ENCODE measurements at regions not wholly inside any gene's neighbourhood (a gene's known extent, or its start where the extent isn't known, plus 50 kb on each side); places are given as distances from the start of the nearest gene placed in this dataset.

GRCh38 chr2:100753444-100753843 lies 66.5 kb upstream of the NPAS2 start:
- Mint-ChIP-seq H3K27me3 (ENCODE audit: low read depth) (peaks cover 26% of the 10 kb centered on the region), H3K27ac (no peak overlapping the region), H3K9me3 (no peaks in the 10 kb centered on the region), H3K4me1 (ENCODE audit: low read depth) (no peaks in the 10 kb centered on the region), H3K36me3 (ENCODE audit: low read depth) (no peaks in the 10 kb centered on the region), H3K4me3 (ENCODE audit: low read depth) (no peak overlapping the region)
- intact Hi-C loops (cut with micrococcal nuclease) = no loop called here
- DNase-seq (ENCODE audit: low spot score) = no peak

GRCh38 chr2:100753881-100754280 lies 66.1 kb upstream of the NPAS2 start:
- intact Hi-C loops (cut with micrococcal nuclease) = no loop called here
- Mint-ChIP-seq H3K36me3 (ENCODE audit: low read depth) (no peaks in the 10 kb centered on the region), H3K4me1 (ENCODE audit: low read depth) (no peaks in the 10 kb centered on the region), H3K27me3 (ENCODE audit: low read depth) (peaks cover 25% of the 10 kb centered on the region), H3K4me3 (ENCODE audit: low read depth) (no peak overlapping the region), H3K9me3 (no peaks in the 10 kb centered on the region), H3K27ac (no peak overlapping the region)
- DNase-seq (ENCODE audit: low spot score) = no peak

DNA sequence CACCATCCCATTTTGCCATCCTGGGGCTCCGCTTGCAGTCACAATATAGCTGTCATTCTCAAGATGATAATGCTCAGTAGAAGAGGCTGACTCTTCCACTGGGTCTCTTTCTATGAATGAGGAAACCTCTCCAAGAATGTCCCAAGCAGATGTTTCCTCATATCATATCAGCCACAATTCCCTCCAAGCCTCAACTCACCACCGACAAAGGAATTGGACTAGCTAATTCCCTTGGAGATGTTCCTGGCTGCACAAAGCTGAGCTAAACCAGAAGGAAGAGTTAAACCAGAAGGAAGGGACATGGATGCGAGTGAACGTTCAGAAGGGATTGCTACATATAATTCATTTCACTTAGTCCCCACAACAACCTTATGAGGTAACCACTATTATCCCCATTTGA lies 65.0 kb upstream of the NPAS2 start:
- intact Hi-C loops (cut with micrococcal nuclease) = no loop called here
- DNase-seq (ENCODE audit: low spot score) = no peak
- Mint-ChIP-seq H3K4me1 (ENCODE audit: low read depth) (no peaks in the 10 kb centered on the region), H3K27me3 (ENCODE audit: low read depth) (peaks cover 18% of the 10 kb centered on the region), H3K4me3 (ENCODE audit: low read depth) (no peak overlapping the region), H3K9me3 (no peaks in the 10 kb centered on the region), H3K27ac (no peak overlapping the region), H3K36me3 (ENCODE audit: low read depth) (no peaks in the 10 kb centered on the region)

DNA sequence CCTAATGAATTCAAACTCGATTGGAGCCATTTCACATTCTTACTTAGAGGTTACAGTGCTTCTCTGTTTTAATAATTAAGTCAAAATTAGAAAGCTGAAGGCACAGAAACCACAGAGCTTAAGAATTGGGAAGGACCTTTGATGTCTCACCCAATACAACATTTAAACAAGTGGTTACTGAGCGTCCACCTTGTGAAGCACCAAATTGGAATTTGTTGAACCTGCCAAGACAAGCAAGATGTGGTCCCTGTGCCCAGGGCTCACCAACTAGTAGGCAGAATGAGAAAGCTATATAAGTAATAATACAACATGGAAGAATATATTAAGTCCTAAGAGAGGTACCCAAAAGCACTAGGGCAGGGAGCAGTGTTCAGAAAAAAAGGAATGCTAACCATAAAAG lies 64.5 kb upstream of the NPAS2 start:
- DNase-seq (ENCODE audit: low spot score) = no peak
- H3K27me3 Mint-ChIP-seq (ENCODE audit: low read depth) = peaks cover 14% of the 10 kb centered on the region
- intact Hi-C loops (cut with micrococcal nuclease) = no loop called here
- no peak overlapping the region for H3K27ac Mint-ChIP-seq
- no peaks in the 10 kb centered on the region for H3K36me3 Mint-ChIP-seq (ENCODE audit: low read depth)
- no peaks in the 10 kb centered on the region for H3K9me3 Mint-ChIP-seq
- H3K4me3 Mint-ChIP-seq (ENCODE audit: low read depth) = no peak overlapping the region
- no peaks in the 10 kb centered on the region for H3K4me1 Mint-ChIP-seq (ENCODE audit: low read depth)

GRCh38 chr2:100756704-100757103 lies 63.2 kb upstream of the NPAS2 start:
- H3K36me3 Mint-ChIP-seq (ENCODE audit: low read depth) = no peaks in the 10 kb centered on the region
- no peak for DNase-seq (ENCODE audit: low spot score)
- H3K4me3 Mint-ChIP-seq (ENCODE audit: low read depth) = no peak overlapping the region
- H3K27me3 Mint-ChIP-seq (ENCODE audit: low read depth) = peaks cover 8% of the 10 kb centered on the region
- H3K9me3 Mint-ChIP-seq = no peaks in the 10 kb centered on the region
- no peaks in the 10 kb centered on the region for H3K4me1 Mint-ChIP-seq (ENCODE audit: low read depth)
- intact Hi-C loops (cut with micrococcal nuclease) = no loop called here
- no peak overlapping the region for H3K27ac Mint-ChIP-seq

- H3K27me3 Mint-ChIP-seq (ENCODE audit: low read depth) = peaks cover 8% of the 10 kb centered on the region
- intact Hi-C loops (cut with micrococcal nuclease) = no loop called here
- H3K4me1 Mint-ChIP-seq (ENCODE audit: low read depth) = no peaks in the 10 kb centered on the region
- H3K27ac Mint-ChIP-seq = no peak overlapping the region
- DNase-seq (ENCODE audit: low spot score) = no peak
- H3K9me3 Mint-ChIP-seq = no peaks in the 10 kb centered on the region
- no peak overlapping the region for H3K4me3 Mint-ChIP-seq (ENCODE audit: low read depth)
- no peaks in the 10 kb centered on the region for H3K36me3 Mint-ChIP-seq (ENCODE audit: low read depth)
Measured at GRCh38 chr2:100757621-100758394, 62.1 kb upstream of the NPAS2 start.

DNA sequence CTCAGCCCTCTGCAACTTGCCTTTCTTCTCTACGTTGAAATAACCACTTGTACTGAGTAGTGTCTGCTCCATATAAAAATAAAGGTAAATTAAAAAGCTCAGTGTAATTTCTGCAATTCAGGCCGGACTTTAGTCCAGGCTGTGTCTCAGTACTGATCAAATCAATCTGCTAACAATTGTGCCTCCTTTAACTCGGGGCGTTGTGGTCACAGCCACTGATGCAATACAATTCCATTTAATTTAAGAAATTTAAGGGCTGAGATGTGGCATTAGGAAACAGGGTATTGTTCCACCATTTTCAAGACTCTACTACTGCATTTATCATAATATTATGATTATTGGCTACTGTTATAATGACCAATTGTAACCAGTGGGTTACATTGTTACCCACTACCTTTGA lies 60.0 kb upstream of the NPAS2 start:
- Mint-ChIP-seq H3K4me1 (ENCODE audit: low read depth) (no peaks in the 10 kb centered on the region), H3K27me3 (ENCODE audit: low read depth) (peaks cover 6% of the 10 kb centered on the region), H3K27ac (no peak overlapping the region), H3K9me3 (no peaks in the 10 kb centered on the region), H3K36me3 (ENCODE audit: low read depth) (no peaks in the 10 kb centered on the region), H3K4me3 (ENCODE audit: low read depth) (no peak overlapping the region)
- no peak for DNase-seq (ENCODE audit: low spot score)
- intact Hi-C loops (cut with micrococcal nuclease) = no loop called here

DNA sequence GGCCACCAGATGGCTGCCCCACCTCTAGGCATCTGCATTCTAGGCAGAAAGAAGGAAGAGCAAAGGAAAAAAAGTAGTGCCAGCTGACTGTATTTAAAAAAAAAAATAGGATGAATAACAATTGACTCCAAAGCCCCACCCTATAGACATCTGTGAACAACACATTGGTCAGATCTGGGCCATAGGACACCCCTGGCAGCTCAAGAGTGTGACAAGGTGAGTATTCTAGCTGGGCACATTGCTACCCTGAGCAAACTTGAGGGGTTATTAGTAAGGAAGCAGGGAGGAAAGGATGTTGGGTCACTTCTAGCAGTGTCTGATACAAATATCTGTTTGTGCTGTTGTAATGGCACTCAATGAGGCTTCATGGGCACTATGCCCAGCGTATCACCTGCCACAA lies 58.6 kb upstream of the NPAS2 start:
- no peak for DNase-seq (ENCODE audit: low spot score)
- H3K27ac Mint-ChIP-seq = no peak overlapping the region
- no peaks in the 10 kb centered on the region for H3K36me3 Mint-ChIP-seq (ENCODE audit: low read depth)
- no peak overlapping the region for H3K4me3 Mint-ChIP-seq (ENCODE audit: low read depth)
- H3K27me3 Mint-ChIP-seq (ENCODE audit: low read depth) = peaks cover 6% of the 10 kb centered on the region
- no peaks in the 10 kb centered on the region for H3K4me1 Mint-ChIP-seq (ENCODE audit: low read depth)
- H3K9me3 Mint-ChIP-seq = no peaks in the 10 kb centered on the region
- intact Hi-C loops (cut with micrococcal nuclease) = no loop called here

DNA sequence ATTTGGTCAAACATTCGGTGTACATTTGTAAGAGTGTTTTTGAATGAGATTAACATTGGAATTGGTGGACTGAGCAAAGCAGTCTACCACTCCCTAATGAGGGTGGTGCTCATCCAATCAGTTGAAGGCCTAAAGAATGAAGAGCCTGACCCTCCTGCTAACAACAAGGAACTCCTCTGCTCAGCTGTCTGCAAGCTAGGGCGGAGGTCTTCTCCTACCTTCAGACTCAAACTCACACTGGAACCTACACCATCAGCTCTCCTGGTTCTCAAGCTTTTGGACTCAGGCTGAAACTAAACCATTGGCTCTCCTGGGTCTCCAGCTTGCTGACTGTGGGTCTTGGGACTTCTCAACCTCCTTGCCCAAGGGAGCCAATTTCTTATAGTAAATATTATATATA lies 55.5 kb upstream of the NPAS2 start:
- Mint-ChIP-seq H3K4me1 (ENCODE audit: low read depth) (no peaks in the 10 kb centered on the region), H3K4me3 (ENCODE audit: low read depth) (no peak overlapping the region), H3K27me3 (ENCODE audit: low read depth) (peaks cover 11% of the 10 kb centered on the region), H3K27ac (no peak overlapping the region), H3K36me3 (ENCODE audit: low read depth) (no peaks in the 10 kb centered on the region), H3K9me3 (no peaks in the 10 kb centered on the region)
- DNase-seq (ENCODE audit: low spot score) = no peak
- intact Hi-C loops (cut with micrococcal nuclease) = no loop called here

DNA sequence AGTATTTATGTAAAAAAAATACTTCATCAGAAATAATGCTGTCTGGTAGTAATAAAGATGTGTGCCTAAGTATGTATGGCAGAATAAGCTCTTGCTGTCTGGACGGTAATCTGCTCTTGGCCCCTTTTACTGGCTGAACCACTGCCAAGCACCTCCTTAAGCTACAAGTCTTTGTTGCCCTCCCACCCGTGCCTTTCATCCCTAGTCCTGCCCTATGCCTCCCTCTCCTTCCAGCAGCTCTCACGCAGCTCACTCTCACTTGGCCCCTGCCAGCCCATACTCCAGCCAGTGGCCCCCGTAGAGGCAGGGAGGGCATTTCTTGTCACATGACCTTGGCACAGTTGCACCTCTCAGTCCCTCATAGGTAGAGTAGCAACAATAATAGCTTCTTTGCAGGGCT lies 54.5 kb upstream of the NPAS2 start:
- Mint-ChIP-seq H3K9me3 (no peaks in the 10 kb centered on the region), H3K36me3 (ENCODE audit: low read depth) (no peaks in the 10 kb centered on the region), H3K4me3 (ENCODE audit: low read depth) (no peak overlapping the region), H3K27me3 (ENCODE audit: low read depth) (peaks cover 11% of the 10 kb centered on the region), H3K4me1 (ENCODE audit: low read depth) (no peaks in the 10 kb centered on the region), H3K27ac (no peak overlapping the region)
- no peak for DNase-seq (ENCODE audit: low spot score)
- intact Hi-C loops (cut with micrococcal nuclease) = no loop called here

GRCh38 chr2:100766256-100766655 lies 53.7 kb upstream of the NPAS2 start:
- Mint-ChIP-seq H3K27me3 (ENCODE audit: low read depth) (peaks cover 11% of the 10 kb centered on the region), H3K36me3 (ENCODE audit: low read depth) (no peaks in the 10 kb centered on the region), H3K27ac (no peak overlapping the region), H3K4me3 (ENCODE audit: low read depth) (no peak overlapping the region), H3K9me3 (no peaks in the 10 kb centered on the region), H3K4me1 (ENCODE audit: low read depth) (no peaks in the 10 kb centered on the region)
- no peak for DNase-seq (ENCODE audit: low spot score)
- intact Hi-C loops (cut with micrococcal nuclease) = no loop called here

DNA sequence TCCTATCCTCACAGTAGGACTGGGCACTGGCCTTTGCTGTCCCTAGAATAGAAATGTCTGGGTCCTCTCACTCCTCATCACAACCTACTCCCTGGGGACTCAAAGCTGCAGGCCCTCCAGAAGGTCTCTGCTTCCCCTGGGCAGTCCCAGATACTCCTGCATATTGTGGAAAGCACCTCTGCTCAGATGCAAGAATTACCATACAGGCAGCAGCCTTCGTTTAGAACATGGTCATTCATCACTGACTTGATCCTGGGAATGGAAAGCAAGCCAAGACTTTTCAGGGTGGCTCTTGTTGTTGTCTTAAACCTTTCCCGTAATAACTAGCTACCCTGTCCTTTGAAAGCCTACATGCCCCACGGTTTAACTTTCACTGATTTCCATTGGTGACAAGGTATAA lies 53.1 kb upstream of the NPAS2 start:
- Mint-ChIP-seq H3K4me3 (ENCODE audit: low read depth) (no peak overlapping the region), H3K36me3 (ENCODE audit: low read depth) (no peaks in the 10 kb centered on the region), H3K27me3 (ENCODE audit: low read depth) (peaks cover 11% of the 10 kb centered on the region), H3K27ac (no peak overlapping the region), H3K9me3 (no peaks in the 10 kb centered on the region), H3K4me1 (ENCODE audit: low read depth) (no peaks in the 10 kb centered on the region)
- no peak for DNase-seq (ENCODE audit: low spot score)
- intact Hi-C loops (cut with micrococcal nuclease) = no loop called here

GRCh38 chr2:100767224-100767653 lies 52.7 kb upstream of the NPAS2 start:
- intact Hi-C loops (cut with micrococcal nuclease) = no loop called here
- H3K27me3 Mint-ChIP-seq (ENCODE audit: low read depth) = peaks cover 12% of the 10 kb centered on the region
- H3K4me3 Mint-ChIP-seq (ENCODE audit: low read depth) = no peak overlapping the region
- no peaks in the 10 kb centered on the region for H3K4me1 Mint-ChIP-seq (ENCODE audit: low read depth)
- no peaks in the 10 kb centered on the region for H3K9me3 Mint-ChIP-seq
- no peaks in the 10 kb centered on the region for H3K36me3 Mint-ChIP-seq (ENCODE audit: low read depth)
- H3K27ac Mint-ChIP-seq = no peak overlapping the region
- DNase-seq (ENCODE audit: low spot score) = no peak
